Mucosa of descending colon (tissue), 3 donors: ENCODE measurements at regions not wholly inside any gene's neighbourhood (a gene's known extent, or its start where the extent isn't known, plus 50 kb on each side); places are given as distances from the start of the nearest gene placed in this dataset.

Experiments
- ATAC-seq: fragments of 200-7000 bp; cut with Tn5 transposase; one replicate; pipeline ENCODE4 v1.9.1; 2020; ENCODE audit warnings: mild to moderate bottlenecking, moderate library complexity
- DNase-seq, 3 donors: peaks; one replicate each; pipeline ENCODE4 v3.0.0-alpha.2; 2020
- H3K36me3 ChIP-seq: fragments of 200-600 bp; one replicate; pipeline ENCODE4 v1.8.0; 2021; ENCODE audit warnings: low read depth, mild to moderate bottlenecking
- H3K4me1 ChIP-seq: fragments of 200-600 bp; one replicate; pipeline ENCODE4 v1.8.0; 2021; ENCODE audit warnings: low read depth, mild to moderate bottlenecking
- H3K4me3 ChIP-seq: fragments of 200-600 bp; one replicate; pipeline ENCODE4 v1.8.0; 2021; ENCODE audit warnings: mild to moderate bottlenecking
- H3K9me3 ChIP-seq: fragments of 200-600 bp; one replicate; pipeline ENCODE4 v1.8.0; 2021; ENCODE audit warnings: mild to moderate bottlenecking
- intact Hi-C, 2 donors: fragments of 100-400 bp; cut with DNase I in 1 of 2; cut with micrococcal nuclease in 1 of 2; formaldehyde crosslinking; loops; one replicate each; pipeline versions ENCODE4 v1.11.0 to v1.11.1; 2022; cut with DNase I, micrococcal nuclease
- TF ChIP-seq, protein P1 (sequence below): fragments of 200-600 bp; IDR thresholded peaks from one replicate; pipeline ENCODE4 v1.8.0; 2022; ENCODE audit warnings: antibody characterized with exemption, mild to moderate bottlenecking
- donor health status: DM: no; HTN: no; CAD: no; lungs with moderate emphysema.
- donor health status: DM: no; HTN: no; CAD: no.
- donor health status: DM: no; HTN: yes; CAD: no.

DNA sequence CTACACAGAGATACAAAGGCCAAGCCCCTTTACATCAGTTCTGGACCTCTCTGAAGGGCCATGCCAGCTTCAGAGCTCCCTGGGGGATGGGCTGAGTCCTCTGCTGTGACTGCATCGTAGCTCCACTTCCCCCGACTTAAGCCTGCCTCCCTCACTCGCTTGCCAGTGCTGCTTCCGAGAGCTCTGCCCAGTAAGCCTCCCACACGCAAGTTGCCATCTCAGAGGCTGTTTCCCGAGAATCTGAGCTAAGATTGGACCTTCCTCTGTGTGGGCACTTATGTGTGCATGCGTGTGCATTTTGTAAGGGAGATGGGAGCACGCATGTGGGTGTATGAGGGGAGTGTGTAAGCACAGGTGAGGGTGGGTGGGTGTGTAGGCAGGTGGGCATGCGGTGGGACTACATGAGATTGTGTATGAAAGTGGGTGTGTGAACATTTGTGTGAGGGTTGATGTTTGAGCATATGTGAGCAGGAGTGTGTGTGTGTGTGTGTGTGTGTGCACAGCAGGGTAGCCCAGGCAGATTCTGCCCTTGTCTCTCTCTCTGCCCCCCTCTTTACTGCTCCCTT is 163.0 kb upstream of the SYT13 start:
- H3K9me3 ChIP-seq = no peaks in the 10 kb centered on the region
- H3K4me1 ChIP-seq = no peaks in the 10 kb centered on the region
- ATAC-seq (no peak), DNase-seq (no peak)
- H3K4me3 ChIP-seq = no peak overlapping the region
- H3K36me3 ChIP-seq = no peaks in the 10 kb centered on the region
- TF ChIP-seq, protein P1, sequence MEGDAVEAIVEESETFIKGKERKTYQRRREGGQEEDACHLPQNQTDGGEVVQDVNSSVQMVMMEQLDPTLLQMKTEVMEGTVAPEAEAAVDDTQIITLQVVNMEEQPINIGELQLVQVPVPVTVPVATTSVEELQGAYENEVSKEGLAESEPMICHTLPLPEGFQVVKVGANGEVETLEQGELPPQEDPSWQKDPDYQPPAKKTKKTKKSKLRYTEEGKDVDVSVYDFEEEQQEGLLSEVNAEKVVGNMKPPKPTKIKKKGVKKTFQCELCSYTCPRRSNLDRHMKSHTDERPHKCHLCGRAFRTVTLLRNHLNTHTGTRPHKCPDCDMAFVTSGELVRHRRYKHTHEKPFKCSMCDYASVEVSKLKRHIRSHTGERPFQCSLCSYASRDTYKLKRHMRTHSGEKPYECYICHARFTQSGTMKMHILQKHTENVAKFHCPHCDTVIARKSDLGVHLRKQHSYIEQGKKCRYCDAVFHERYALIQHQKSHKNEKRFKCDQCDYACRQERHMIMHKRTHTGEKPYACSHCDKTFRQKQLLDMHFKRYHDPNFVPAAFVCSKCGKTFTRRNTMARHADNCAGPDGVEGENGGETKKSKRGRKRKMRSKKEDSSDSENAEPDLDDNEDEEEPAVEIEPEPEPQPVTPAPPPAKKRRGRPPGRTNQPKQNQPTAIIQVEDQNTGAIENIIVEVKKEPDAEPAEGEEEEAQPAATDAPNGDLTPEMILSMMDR = no peak
- intact Hi-C loops = no loop called here

DNA sequence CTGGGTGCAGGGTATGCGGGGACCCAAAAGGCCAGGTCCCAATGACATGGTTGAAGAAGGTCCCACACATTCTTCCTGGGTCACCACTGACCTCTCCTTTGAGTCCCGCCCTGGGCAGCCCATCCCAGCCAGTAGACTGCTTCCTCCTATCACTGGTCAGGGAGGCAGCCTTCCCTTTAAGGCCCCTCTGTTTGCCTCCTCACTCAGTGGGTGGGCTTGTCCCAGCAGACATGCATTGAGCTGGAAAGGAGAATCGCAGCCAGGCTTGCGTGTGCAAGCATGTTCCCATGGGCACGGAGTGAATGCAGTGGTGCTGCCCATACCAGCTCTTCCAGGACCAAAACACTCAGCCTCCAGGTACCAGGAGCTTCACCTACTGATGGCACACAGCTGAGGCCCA is 162.4 kb upstream of the SYT13 start:
- Histone ChIP-seq H3K4me3 (no peak overlapping the region), H3K9me3 (no peaks in the 10 kb centered on the region), H3K4me1 (no peaks in the 10 kb centered on the region), H3K36me3 (no peaks in the 10 kb centered on the region)
- ATAC-seq (no peak), DNase-seq (no peak)
- intact Hi-C loops = no loop called here
- TF ChIP-seq, protein P1 = no peak

DNA sequence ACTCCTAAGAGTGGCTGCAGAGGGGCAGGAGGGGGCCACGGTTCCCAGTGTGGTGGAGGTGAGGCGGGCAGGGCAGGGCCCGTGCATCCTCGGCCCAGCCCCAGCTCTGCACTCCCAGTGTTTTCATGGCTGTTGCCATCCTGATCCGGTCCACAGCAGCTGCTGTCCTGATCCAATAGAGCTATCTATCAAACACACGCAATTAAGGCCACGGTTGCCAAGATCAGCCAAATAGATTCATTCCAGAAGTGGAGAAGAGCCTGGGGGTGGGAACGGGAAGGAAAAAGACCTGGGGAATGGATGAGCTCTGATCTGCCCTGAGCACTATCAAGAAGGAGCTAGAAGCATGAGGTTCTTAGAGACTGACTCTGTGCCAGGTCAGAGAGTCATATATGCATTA is 160.9 kb upstream of the SYT13 start:
- intact Hi-C loops = no loop called here
- DNase-seq (no peak), ATAC-seq (no peak)
- Histone ChIP-seq H3K4me1 (no peaks in the 10 kb centered on the region), H3K9me3 (no peaks in the 10 kb centered on the region), H3K4me3 (no peak overlapping the region), H3K36me3 (no peaks in the 10 kb centered on the region)
- TF ChIP-seq, protein P1 = no peak

DNA sequence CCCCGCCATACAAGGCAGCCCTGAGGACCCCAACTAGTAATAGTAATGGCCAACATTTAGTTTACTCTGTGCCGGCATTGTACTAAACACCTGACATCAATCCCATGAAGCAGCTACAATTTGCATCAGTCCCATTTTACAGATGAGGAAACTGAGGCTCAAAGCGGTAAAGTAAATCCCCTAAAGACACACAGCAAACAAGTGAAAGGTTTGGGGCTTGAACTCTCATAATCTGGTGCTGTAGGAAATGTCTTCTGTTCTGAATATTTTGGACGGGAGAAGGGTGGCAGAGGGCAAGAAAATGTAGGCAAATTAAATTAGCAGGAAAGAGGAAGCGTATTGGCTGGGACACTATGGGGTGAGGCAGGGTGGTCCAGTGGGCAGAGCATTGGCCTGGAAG is 160.3 kb upstream of the SYT13 start:
- intact Hi-C loops = no loop called here
- TF ChIP-seq, protein P1 = no peak
- Histone ChIP-seq H3K4me3 (no peak overlapping the region), H3K36me3 (no peaks in the 10 kb centered on the region), H3K4me1 (no peaks in the 10 kb centered on the region), H3K9me3 (no peaks in the 10 kb centered on the region)
- ATAC-seq (no peak), DNase-seq (no peak)

DNA sequence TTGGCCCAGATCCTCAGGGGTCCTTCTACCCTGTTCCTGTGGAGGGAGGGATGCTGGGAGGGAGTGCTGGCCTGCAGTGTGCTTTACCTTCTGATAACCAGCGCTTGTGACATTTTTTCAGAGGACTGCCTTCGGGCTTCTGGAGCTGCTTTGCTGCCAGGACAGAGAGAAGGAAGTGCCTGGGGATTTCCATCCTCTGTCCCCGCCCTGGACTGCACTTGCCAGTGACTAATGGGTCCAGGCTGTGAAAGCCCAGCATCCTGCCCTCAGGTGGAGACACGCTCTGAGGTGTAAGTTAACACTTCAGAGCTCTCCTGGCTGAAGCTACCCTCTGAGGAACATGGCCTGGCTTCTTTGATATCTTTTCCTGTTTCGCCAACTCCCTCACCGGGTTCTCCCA is 158.7 kb upstream of the SYT13 start:
- TF ChIP-seq, protein P1 = no peak
- DNase-seq = no peak
- H3K36me3 ChIP-seq = no peaks in the 10 kb centered on the region
- intact Hi-C loops = no loop called here
- ATAC-seq = no peak
- H3K9me3 ChIP-seq = no peaks in the 10 kb centered on the region
- H3K4me1 ChIP-seq = no peaks in the 10 kb centered on the region
- H3K4me3 ChIP-seq = no peak overlapping the region

DNA sequence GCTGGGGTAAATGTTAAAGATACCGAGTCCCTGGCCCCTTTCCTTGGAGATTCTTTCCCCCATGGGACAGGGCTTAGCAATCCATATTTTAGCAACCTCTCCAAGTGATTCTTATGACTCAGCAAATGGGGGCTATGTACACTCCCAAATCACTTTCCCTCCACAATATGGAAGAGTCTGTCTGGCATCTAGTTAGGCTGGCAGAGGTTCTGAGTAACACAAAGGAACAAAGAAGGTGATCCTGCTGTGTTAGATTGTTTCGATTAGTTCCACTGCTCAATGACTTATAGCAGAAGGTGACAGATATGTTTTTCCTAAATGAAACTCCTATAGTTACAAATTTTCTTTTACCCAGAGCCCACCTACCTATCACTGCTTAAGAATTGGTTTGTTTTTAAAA is 154.0 kb upstream of the SYT13 start:
- Histone ChIP-seq H3K36me3 (no peaks in the 10 kb centered on the region), H3K4me3 (no peak overlapping the region), H3K4me1 (no peaks in the 10 kb centered on the region), H3K9me3 (no peaks in the 10 kb centered on the region)
- TF ChIP-seq, protein P1 = no peak
- no peak for DNase-seq
- intact Hi-C loops = no loop called here
- ATAC-seq = no peak
